Hindlimb muscle (tissue), 1 donor: ENCODE measurements at regions not wholly inside any gene's neighbourhood (a gene's known extent, or its start where the extent isn't known, plus 50 kb on each side); places are given as distances from the start of the nearest gene placed in this dataset.
A peak's percentile ranks its signal among the peaks of the same experiment; 100 is the strongest.

Source experiments
- DNase-seq: peaks from one replicate; pipeline ENCODE4 v3.0.0-alpha.2; 2013

- DNase-seq, result no peak
Measured at GRCh38 chr7:115552766-115553165, 477.8 kb downstream of the TFEC start.

GRCh38 chr7:115549910-115550309, 480.7 kb downstream of the TFEC start:
- DNase-seq, result no peak

- DNase-seq, result no peak
Measured at GRCh38 chr7:115548756-115549155, 481.8 kb downstream of the TFEC start.

GRCh38 chr7:115546790-115547189, 483.8 kb downstream of the TFEC start:
- no peak for DNase-seq

GRCh38 chr7:115533785-115534184, 496.8 kb downstream of the TFEC start:
- no peak for DNase-seq

- no peak for DNase-seq
Measured at GRCh38 chr7:115526278-115526677, 504.3 kb downstream of the TFEC start.

- no peak for DNase-seq
Measured at GRCh38 chr7:115522174-115522573, 508.4 kb downstream of the TFEC start.

GRCh38 chr7:115516341-115516740, 514.2 kb downstream of the TFEC start:
- no peak for DNase-seq

- DNase-seq, result no peak
Measured at GRCh38 chr7:115511330-115511729, 519.2 kb downstream of the TFEC start.

- DNase-seq, result no peak
Measured at GRCh38 chr7:115505136-115505535, 525.4 kb downstream of the TFEC start.

GRCh38 chr7:115499956-115500355, 530.6 kb downstream of the TFEC start:
- DNase-seq, result no peak

GRCh38 chr7:115496006-115496405, 534.6 kb downstream of the TFEC start:
- no peak for DNase-seq

- DNase-seq, result no peak
Measured at GRCh38 chr7:115494529-115495147, 535.9 kb downstream of the TFEC start.

- DNase-seq, result no peak
Measured at GRCh38 chr7:115493381-115493780, 537.2 kb downstream of the TFEC start.

GRCh38 chr7:115491744-115492380, 538.7 kb downstream of the TFEC start:
- no peak for DNase-seq

- DNase-seq, result no peak
Measured at GRCh38 chr7:115479448-115479847, 551.1 kb downstream of the TFEC start.

GRCh38 chr7:115478426-115478825, 552.1 kb downstream of the TFEC start:
- DNase-seq, result no peak

- DNase-seq, result peak; percentile 22
Measured at GRCh38 chr7:115477193-115477651, 553.3 kb downstream of the TFEC start.

GRCh38 chr7:115476671-115477181, 553.8 kb downstream of the TFEC start:
- DNase-seq, result peak; percentile 26

GRCh38 chr7:115475761-115476385, 554.0 kb downstream of the MDFIC start:
- no peak for DNase-seq

GRCh38 chr7:115475206-115475605, 553.3 kb downstream of the MDFIC start:
- no peak for DNase-seq

GRCh38 chr7:115474137-115474536, 552.2 kb downstream of the MDFIC start:
- DNase-seq, result no peak

- DNase-seq, result no peak
Measured at GRCh38 chr7:115471891-115472290, 550.0 kb downstream of the MDFIC start.
